Heart left ventricle (tissue), 16 donors: ENCODE measurements at regions not wholly inside any gene's neighbourhood (a gene's known extent, or its start where the extent isn't known, plus 50 kb on each side); places are given as distances from the start of the nearest gene placed in this dataset.

Experiments
- ATAC-seq, 4 donors: fragments of 200-7000 bp; cut with Tn5 transposase; one replicate each; pipeline ENCODE4 v1.9.1; 2020 to 2022; ENCODE audit warnings: moderate library complexity in 4 of 4, mild to moderate bottlenecking in 3 of 4, moderate number of reproducible peaks in 1 of 4
- DNase-seq, 5 donors: peaks; one replicate each; pipeline ENCODE4 v3.0.0-alpha.2; 2020
- H3K27ac ChIP-seq, 12 donors: fragments of 200-600 bp; sonication (generic) in 4 of 12; one replicate each; pipeline versions ENCODE4 v1.5.0 to v1.8.0; 2016 to 2022; ENCODE audit warnings: mild to moderate bottlenecking in 2 of 12
- H3K27me3 ChIP-seq, 9 donors: fragments of 200-600 bp; sonication (generic) in 2 of 9; one replicate each; pipeline versions ENCODE4 v1.5.1 to v1.8.0; 2016 to 2022; ENCODE audit warnings: mild to moderate bottlenecking in 3 of 9
- H3K36me3 ChIP-seq, 9 donors: fragments of 200-600 bp; sonication (generic) in 2 of 9; one replicate each; pipeline versions ENCODE4 v1.5.0 to v1.8.0; 2018 to 2022; ENCODE audit warnings: mild to moderate bottlenecking in 2 of 9
- H3K4me1 ChIP-seq, 12 donors: fragments of 200-600 bp; sonication (generic) in 4 of 12; one replicate each; pipeline versions ENCODE4 v1.5.0 to v1.8.0; 2016 to 2022; ENCODE audit warnings: mild to moderate bottlenecking in 3 of 12
- H3K4me3 ChIP-seq, 12 donors: fragments of 200-600 bp; sonication (generic) in 4 of 12; one replicate each; pipeline versions ENCODE4 v1.5.0 to v1.8.0; 2017 to 2022; ENCODE audit warnings: mild to moderate bottlenecking in 9 of 12, moderate library complexity in 4 of 12
- H3K9me3 ChIP-seq, 12 donors: fragments of 200-600 bp; sonication (generic) in 4 of 12; one replicate each; pipeline versions ENCODE4 v1.5.0 to v1.8.0; 2016 to 2022; ENCODE audit warnings: mild to moderate bottlenecking in 1 of 12
- CTCF ChIP-seq, 12 donors: fragments of 200-600 bp; sonication (generic) in 4 of 12; IDR thresholded peaks; one replicate each; pipeline versions ENCODE4 v1.5.0 to v1.8.0; 2018 to 2022; ENCODE audit warnings: antibody characterized with exemption in 12 of 12, mild to moderate bottlenecking in 5 of 12
- POLR2A ChIP-seq, 2 donors: fragments of 450-650 bp; IDR thresholded peaks; one replicate each; pipeline ENCODE4 v1.6.1; 2017; ENCODE audit warnings: antibody characterized with exemption in 2 of 2, mild to moderate bottlenecking in 2 of 2, moderate library complexity in 2 of 2
- WGBS, 4 donors: extraction: QIAGEN DNeasy Blood & Tissue Kit in 2 of 4; methylation state at CpG; one replicate each; pipeline versions ENCODE4 v1.1.5 to v1.1.7; 2013 to 2018; 5-methylcytosine and 5-hydroxymethylcytosine counted together
- intact Hi-C, 10 donors: fragments of 100-400 bp; cut with DNase I; formaldehyde crosslinking; loops; one replicate each; pipeline versions ENCODE4 v1.11.1 to v1.14.2; 2022
- donor health status: ischemic (EF 13 %, LVEDD 7.1; RV severe dilation, severe dysfunction).
- donor health status: healthy with polysubstance abuse.
- donor health status: DM: no; HTN: yes; CAD: no.
- donor health status: DM: no; HTN: no; CAD: no.
- donor health status: ischemic (EF 25% LVEDD 6.9; RV normal size, moderate dysfunction).
- donor health status: ischemic (EF 25% LVEDD 5.7; RV mildly dilated, moderate dysfunction).
- donor health status: healthy.
- donor health status: DM: yes; HTN: yes; CAD: no.
- donor health status: ischemic (EF 35%, LVEDD 5.7; RV mildly dilated, moderate dysfunction).
- donor health status: nonischemic (EF 11% LVEDD 7.7; RV severe dilation, severe dysfunction).
- donor health status: DM: yes; HTN: yes; CAD: no.
- donor health status: PGD.
- donor health status: ischemic (EF 29% LVEDD 5.4; RV normal size, mild dysfunction).
- donor health status: nonischemic (EF 23%, LVEDD 6.1; RV moderate dilation, normal function).

GRCh38 chrX:69256291-69256565, 91.0 kb upstream of the PJA1 start:
- no peak overlapping the region for H3K4me3 ChIP-seq
- intact Hi-C loops: no loop called here
- DNase-seq: no peak
- no peaks in the 10 kb centered on the region for H3K27me3 ChIP-seq
- no peak overlapping the region for H3K27ac ChIP-seq
- H3K36me3 ChIP-seq: no peaks in the 10 kb centered on the region
- no peaks in the 10 kb centered on the region for H3K9me3 ChIP-seq
- ATAC-seq: no peak
- H3K4me1 ChIP-seq: no peaks in the 10 kb centered on the region
- TF ChIP-seq CTCF (IDR thresholded peaks at IDR 0.05): no peak
- TF ChIP-seq POLR2A (IDR thresholded peaks at IDR 0.05): no peak

GRCh38 chrX:69255441-69256290, 90.4 kb upstream of the PJA1 start:
- DNase-seq (no peak), ATAC-seq (no peak)
- no peaks in the 10 kb centered on the region for H3K9me3 ChIP-seq

DNA sequence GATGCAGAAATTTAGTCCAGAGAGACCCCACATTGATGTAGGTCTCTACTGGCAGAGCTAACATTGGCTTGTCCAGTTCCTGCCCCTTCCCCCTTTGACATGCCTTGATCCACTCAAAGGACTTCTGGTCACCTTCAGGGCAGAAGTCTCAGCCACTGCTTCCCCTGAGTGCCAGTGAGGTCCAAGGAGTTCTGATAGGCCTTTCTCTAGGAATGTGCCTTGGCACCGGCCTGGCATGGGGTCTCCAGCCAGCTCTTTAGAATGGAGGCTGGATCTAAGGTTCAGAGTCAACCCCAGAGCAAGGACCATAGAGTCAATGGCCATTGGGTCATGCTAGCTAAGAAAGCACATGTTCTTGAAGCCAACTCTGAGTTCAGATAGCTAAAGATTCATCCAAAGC, 88.6 kb upstream of the PJA1 start:
- intact Hi-C loops: no loop called here
- H3K9me3 ChIP-seq: no peaks in the 10 kb centered on the region
- H3K27ac ChIP-seq: no peak overlapping the region
- TF ChIP-seq CTCF (IDR thresholded peaks at IDR 0.05): no peak
- no peak for TF ChIP-seq POLR2A (IDR thresholded peaks at IDR 0.05)
- H3K4me1 ChIP-seq: no peaks in the 10 kb centered on the region
- WGBS, 4 donors: 71 to 100% (median 94%) methylated on average over 1 of the region's 1 CpG
- H3K4me3 ChIP-seq: no peak overlapping the region
- DNase-seq (no peak), ATAC-seq (no peak)
- H3K27me3 ChIP-seq: no peaks in the 10 kb centered on the region
- no peaks in the 10 kb centered on the region for H3K36me3 ChIP-seq

More at GRCh38 chrX:69255441-69256290, 90.4 kb upstream of the PJA1 start:
- 57 to 81% (median 73%) methylated on average over 11 of the region's 11 CpGs for WGBS, 4 donors
- intact Hi-C loops: no loop called here
- no peaks in the 10 kb centered on the region for H3K36me3 ChIP-seq
- H3K4me1 ChIP-seq: no peaks in the 10 kb centered on the region
- no peak overlapping the region for H3K27ac ChIP-seq
- no peaks in the 10 kb centered on the region for H3K27me3 ChIP-seq
- H3K4me3 ChIP-seq: no peak overlapping the region
- TF ChIP-seq CTCF (IDR thresholded peaks at IDR 0.05) (no peak), POLR2A (IDR thresholded peaks at IDR 0.05) (no peak)

DNA sequence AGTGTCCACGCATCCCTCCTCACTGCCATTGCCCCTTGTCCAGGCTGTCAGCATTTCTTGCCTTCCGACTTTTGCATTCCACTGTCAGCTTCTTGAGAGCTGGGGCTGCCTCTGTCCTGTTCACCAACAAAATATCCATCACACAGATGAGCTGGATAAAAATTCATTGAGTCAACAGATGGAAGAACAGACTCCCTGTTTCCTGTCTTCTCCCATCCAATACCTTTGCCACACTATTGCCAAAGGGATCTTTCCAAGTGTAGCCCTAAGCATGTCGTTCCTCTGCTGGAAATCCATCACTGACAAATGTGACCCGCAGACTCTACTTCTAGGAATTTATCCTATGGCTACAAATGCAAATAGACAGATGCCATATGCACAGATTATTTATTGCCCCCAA, 78.0 kb upstream of the PJA1 start:
- Histone ChIP-seq H3K27ac (no peak overlapping the region), H3K9me3 (peaks cover 0 to 5% (median 0%) of the 10 kb centered on the region in 12 donors), H3K36me3 (no peaks in the 10 kb centered on the region), H3K4me3 (no peak overlapping the region), H3K4me1 (peaks cover 0 to 2% (median 0%) of the 10 kb centered on the region in 12 donors), H3K27me3 (peaks cover 0 to 19% (median 0%) of the 10 kb centered on the region in 9 donors)
- WGBS, 4 donors: 68 to 86% (median 82%) methylated on average over 4 of the region's 4 CpGs
- intact Hi-C loops: no loop called here
- no peak for DNase-seq
- TF ChIP-seq CTCF (IDR thresholded peaks at IDR 0.05) (no peak), POLR2A (IDR thresholded peaks at IDR 0.05) (no peak)
- ATAC-seq: no peak
